ENCODE measurements at regions not wholly inside any gene's neighbourhood (a gene's known extent, or its start where the extent isn't known, plus 50 kb on each side); places are given as distances from the start of the nearest gene placed in this dataset.
"Not testable (repeated sequence)": the region's sequence is repeated elsewhere in the genome, so short reads cannot be mapped to it uniquely, and the experiment has no call there.

GRCh38 chr1:21381354-21381753, 58.6 kb upstream of the NBPF3 start (continued):
- TF ChIP-seq ZNF391 (tag by site-specific recombination; IDR thresholded peaks at IDR 0.05; ENCODE audit: borderline replicate concordance, low read depth) (no peak), ZNF112 (tag by site-specific recombination; IDR thresholded peaks at IDR 0.05) (no peak), PRDM10 (tag by site-specific recombination; IDR thresholded peaks at IDR 0.05) (no peak), ZNF76 (tag by site-specific recombination; IDR thresholded peaks at IDR 0.05; ENCODE audit: borderline replicate concordance, low read depth) (no peak)

GRCh38 chr1:21380147-21380546, 59.8 kb upstream of the NBPF3 start:
- H3K4me3 ChIP-seq (ENCODE audit: low read depth, low read length); H3K4me1 ChIP-seq (ENCODE audit: control insufficient read depth, insufficient read depth, low read length); H3K9me3 ChIP-seq (ENCODE audit: control insufficient read depth, insufficient read depth, low read depth, low read length); POLR2A ChIA-PET; H3K27ac ChIP-seq (ENCODE audit: extremely low read depth, low read depth, low read length); H3K36me3 ChIP-seq (ENCODE audit: control insufficient read depth in 2 of 2, insufficient read depth in 1 of 2, low read length in 2 of 2): not testable (repeated sequence)
- peak; percentile 70 for TF ChIP-seq SETDB1 (IDR thresholded peaks at IDR 0.05; ENCODE audit: insufficient read length, low read length)
- CTCF ChIA-PET = interaction anchor here (0.7 to 1.5 kb wide), 3 partner anchors 11 to 148 kb away, joined by 4 read pairs; no protein-coding TSS in a partner anchor

- ChIA-PET POLR2A (no interaction called here), CTCF (interaction anchor here (0.7 to 1.9 kb wide), 3 partner anchors 10 to 72 kb away, joined by 4 to 11 read pairs (median 4); no protein-coding TSS in a partner anchor)
- Histone ChIP-seq H3K9me3 (ENCODE audit: control insufficient read depth, insufficient read depth, low read depth, low read length) (no peaks in the 10 kb centered on the region), H3K27ac (ENCODE audit: extremely low read depth, low read depth, low read length) (no peak overlapping the region), H3K4me1 (ENCODE audit: control insufficient read depth, insufficient read depth, low read length) (no peaks in the 10 kb centered on the region), H3K4me3 (ENCODE audit: low read depth, low read length) (no peak overlapping the region), H3K36me3 (ENCODE audit: control insufficient read depth in 2 of 2, insufficient read depth in 1 of 2, low read length in 2 of 2) (no peaks in the 10 kb centered on the region)
- TF ChIP-seq ELK4 (IDR thresholded peaks at IDR 0.05; ENCODE audit: borderline replicate concordance, low read depth, low read length) (no peak), ZNF677 (tag by site-specific recombination; IDR thresholded peaks at IDR 0.05) (no peak), ZNF433 (tag by site-specific recombination; IDR thresholded peaks at IDR 0.05; ENCODE audit: low read depth) (no peak), ZNF501 (tag by site-specific recombination; IDR thresholded peaks at IDR 0.05) (no peak), ZNF624 (tag by site-specific recombination; IDR thresholded peaks at IDR 0.05) (no peak)
- TF ChIP-seq, protein P1, sequence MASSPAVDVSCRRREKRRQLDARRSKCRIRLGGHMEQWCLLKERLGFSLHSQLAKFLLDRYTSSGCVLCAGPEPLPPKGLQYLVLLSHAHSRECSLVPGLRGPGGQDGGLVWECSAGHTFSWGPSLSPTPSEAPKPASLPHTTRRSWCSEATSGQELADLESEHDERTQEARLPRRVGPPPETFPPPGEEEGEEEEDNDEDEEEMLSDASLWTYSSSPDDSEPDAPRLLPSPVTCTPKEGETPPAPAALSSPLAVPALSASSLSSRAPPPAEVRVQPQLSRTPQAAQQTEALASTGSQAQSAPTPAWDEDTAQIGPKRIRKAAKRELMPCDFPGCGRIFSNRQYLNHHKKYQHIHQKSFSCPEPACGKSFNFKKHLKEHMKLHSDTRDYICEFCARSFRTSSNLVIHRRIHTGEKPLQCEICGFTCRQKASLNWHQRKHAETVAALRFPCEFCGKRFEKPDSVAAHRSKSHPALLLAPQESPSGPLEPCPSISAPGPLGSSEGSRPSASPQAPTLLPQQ (tag by site-specific recombination; IDR thresholded peaks at IDR 0.05) = no peak
These were observed 60.4 kb upstream of the NBPF3 start for GRCh38 chr1:21379571-21379970.

DNA sequence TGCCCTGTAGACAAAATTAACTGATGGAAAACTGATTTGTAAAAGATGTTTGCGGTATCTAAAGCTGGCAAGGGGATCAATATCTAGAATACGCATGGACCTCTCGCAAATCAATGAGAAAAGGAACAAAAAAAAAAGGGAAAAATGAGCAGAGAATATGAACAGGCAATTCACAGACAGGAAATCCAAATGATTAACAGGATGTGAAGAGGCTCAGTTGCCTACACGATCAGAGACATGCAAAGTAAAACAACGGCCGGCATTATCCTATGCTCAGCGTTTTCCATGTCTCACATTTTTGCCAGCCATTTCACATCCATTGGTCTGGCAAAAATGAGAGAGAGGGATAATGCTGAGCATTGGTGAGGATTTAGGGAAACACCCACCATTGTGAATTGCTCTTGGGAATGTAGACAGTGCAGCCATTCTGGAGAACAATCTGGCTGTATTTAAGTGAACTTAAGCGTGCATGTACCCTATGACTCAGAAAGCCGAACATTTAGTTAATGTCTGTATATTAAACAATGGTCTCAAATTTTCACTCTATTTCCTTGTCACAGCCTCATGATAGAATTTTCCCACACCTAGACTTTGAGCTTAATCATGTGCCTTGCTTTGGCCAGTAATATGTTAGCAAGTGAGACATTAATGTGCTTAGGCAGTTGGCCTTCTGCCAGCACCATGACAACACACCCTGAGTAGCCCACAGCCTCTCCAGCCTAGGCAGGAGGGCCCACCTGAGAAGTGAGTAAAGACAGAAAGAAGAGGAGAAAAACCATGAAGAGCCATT, 61.0 kb upstream of the NBPF3 start:
- ChIA-PET CTCF (interaction anchor here (1.1 to 1.9 kb wide), 2 partner anchors 10 to 109 kb away, joined by 4 to 11 read pairs; no protein-coding TSS in a partner anchor), POLR2A (no interaction called here)
- Histone ChIP-seq H3K27ac (ENCODE audit: extremely low read depth, low read depth, low read length) (no peak overlapping the region), H3K4me3 (ENCODE audit: low read depth, low read length) (no peak overlapping the region), H3K9me3 (ENCODE audit: control insufficient read depth, insufficient read depth, low read depth, low read length) (no peaks in the 10 kb centered on the region), H3K36me3 (ENCODE audit: control insufficient read depth in 2 of 2, insufficient read depth in 1 of 2, low read length in 2 of 2) (no peaks in the 10 kb centered on the region), H3K4me1 (ENCODE audit: control insufficient read depth, insufficient read depth, low read length) (no peaks in the 10 kb centered on the region)
- TF ChIP-seq SETDB1 (IDR thresholded peaks at IDR 0.05; ENCODE audit: insufficient read length, low read length) (peak; percentile 57), GLIS2 (tag by site-specific recombination; IDR thresholded peaks at IDR 0.05) (no peak), ZFP69B (tag by site-specific recombination; IDR thresholded peaks at IDR 0.05) (peak; percentile 74; the same call in 1 of the 2 replicates)
- TF ChIP-seq, protein P1 (tag by site-specific recombination; IDR thresholded peaks at IDR 0.05) = peak; percentile 80
- TF ChIP-seq, protein P2, sequence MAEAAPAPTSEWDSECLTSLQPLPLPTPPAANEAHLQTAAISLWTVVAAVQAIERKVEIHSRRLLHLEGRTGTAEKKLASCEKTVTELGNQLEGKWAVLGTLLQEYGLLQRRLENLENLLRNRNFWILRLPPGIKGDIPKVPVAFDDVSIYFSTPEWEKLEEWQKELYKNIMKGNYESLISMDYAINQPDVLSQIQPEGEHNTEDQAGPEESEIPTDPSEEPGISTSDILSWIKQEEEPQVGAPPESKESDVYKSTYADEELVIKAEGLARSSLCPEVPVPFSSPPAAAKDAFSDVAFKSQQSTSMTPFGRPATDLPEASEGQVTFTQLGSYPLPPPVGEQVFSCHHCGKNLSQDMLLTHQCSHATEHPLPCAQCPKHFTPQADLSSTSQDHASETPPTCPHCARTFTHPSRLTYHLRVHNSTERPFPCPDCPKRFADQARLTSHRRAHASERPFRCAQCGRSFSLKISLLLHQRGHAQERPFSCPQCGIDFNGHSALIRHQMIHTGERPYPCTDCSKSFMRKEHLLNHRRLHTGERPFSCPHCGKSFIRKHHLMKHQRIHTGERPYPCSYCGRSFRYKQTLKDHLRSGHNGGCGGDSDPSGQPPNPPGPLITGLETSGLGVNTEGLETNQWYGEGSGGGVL (tag by site-specific recombination; IDR thresholded peaks at IDR 0.05) = no peak

Data from HEK293 (cell line).